GM19240 (cell line): ENCODE measurements at regions not wholly inside any gene's neighbourhood (a gene's known extent, or its start where the extent isn't known, plus 50 kb on each side); places are given as distances from the start of the nearest gene placed in this dataset.
"Not testable (repeated sequence)": the region's sequence is repeated elsewhere in the genome, so short reads cannot be mapped to it uniquely, and the experiment has no call there.

Experiments
- DNase-seq: peaks from one replicate; pipeline ENCODE4 v3.0.0; 2011; ENCODE audit warnings: low spot score; ENCODE audit not compliant: insufficient read length

DNA sequence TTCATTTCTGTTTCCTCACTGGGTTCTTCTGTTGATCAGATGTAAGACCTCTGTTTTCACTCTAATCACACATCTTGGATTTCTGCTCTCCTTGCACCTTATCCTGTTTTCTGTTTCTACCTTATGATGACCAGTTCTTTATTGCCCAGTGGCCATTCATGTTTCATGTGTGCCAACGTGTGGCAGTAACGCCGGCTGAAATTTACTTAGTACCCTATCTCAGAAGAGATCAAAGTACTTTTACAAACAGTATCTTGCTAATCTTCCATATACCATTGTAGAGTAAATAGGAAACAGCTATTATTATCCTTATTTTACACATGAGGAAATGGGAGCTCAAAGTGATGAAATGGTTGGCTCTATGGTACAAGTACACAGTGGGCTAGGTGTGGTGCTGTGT, 74.0 kb downstream of the GATA3 start:
- no peak for DNase-seq

DNA sequence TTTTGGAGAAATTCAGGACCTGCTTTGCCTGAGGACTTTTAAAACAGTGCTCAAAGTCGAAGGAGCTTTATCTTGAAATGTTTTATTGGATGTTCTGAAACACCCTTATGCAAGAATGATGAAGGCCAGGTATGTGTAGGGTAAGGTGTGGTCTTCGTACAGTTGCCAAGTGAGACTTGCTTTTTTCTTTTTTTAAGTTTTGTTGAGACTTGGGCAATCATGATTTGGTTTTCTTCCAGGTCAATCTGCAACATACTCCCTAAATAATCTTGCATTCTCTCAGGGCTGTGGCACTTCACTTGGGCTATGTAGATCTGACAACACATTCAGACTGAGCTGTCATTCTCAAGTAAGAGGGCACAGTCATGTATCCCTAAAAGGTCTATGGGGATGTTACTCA, 75.0 kb downstream of the GATA3 start:
- no peak for DNase-seq

DNA sequence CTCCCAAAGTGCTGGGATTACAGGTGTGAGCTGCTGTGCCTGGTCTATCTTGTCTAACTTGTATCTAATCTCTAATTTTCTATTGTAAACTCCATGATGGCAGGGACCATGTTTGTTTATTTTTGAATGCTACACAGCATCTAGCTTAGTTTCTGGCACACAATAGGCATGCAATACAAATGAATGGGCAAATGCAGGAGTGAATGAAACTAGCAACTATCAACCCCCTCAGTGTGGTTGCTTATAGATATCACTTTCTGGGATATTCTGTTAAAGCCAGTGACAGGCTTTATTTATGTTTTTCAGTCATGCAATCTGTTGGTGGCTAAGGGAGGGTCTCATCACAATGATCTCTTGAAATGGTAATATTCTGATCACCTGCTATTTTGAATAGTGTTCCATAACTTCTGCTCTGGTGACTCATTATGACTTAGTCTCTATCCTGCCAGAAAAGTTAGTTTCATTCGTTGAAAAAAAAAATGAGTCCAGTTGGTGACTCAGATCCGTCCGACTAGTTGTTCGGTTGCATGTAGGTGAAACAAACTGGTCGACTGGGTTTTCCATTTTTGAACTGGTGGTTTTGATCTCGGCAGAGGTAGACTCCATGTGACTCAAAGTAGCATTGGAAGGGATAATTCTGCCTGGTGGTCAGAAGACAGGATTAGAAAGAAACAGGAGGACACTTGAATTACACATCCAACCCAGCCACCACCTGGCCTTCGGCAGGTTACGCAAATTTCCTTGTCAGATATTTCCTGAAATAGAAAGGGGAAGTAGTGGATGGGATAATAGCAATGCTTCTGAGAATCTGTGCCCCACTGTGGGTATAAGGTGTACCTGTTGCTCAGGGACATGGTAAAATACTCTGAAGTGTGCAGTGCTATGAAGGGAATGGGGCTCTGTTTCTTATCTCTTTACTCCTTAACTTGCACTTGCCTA, 76.8 kb downstream of the GATA3 start:
- DNase-seq = no peak

DNA sequence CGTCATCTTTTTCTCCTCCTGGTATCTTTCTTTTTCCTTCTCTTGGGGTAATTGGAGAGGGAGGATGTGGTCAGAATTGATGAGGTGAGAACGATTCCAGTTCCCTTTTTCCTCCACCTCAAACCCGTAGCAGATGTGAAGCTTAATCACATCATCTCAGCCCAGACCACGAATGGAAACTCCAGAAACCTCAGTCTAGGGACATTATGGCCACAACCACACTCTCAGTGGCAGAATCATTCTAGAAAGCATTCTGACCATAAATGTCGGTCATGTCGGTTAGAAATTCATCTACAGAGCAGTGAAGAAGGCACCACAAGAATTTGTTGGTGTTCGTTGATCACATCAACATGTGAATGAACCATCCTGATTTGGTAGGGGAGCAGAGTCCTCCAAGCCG, 78.7 kb downstream of the GATA3 start:
- DNase-seq = peak; percentile 37

DNA sequence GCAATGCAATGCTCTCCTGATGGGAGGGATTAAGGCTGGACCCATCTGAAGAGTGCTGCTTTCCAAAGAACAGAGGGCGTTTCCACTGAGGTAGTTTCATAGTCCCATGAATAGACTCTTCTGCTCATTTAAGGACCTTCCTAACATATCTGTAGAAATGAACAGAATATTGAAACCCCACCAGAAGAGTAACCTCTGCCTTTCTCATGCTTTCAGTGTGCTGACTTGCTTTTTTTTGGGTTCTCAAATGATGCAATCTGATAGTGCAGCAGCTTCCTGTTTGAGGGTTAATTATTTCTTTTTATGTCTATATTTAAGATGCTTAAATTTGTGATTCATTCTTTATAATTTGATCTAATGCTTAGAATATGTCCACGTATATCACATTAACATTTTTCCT, 82.2 kb downstream of the GATA3 start:
- no peak for DNase-seq

DNA sequence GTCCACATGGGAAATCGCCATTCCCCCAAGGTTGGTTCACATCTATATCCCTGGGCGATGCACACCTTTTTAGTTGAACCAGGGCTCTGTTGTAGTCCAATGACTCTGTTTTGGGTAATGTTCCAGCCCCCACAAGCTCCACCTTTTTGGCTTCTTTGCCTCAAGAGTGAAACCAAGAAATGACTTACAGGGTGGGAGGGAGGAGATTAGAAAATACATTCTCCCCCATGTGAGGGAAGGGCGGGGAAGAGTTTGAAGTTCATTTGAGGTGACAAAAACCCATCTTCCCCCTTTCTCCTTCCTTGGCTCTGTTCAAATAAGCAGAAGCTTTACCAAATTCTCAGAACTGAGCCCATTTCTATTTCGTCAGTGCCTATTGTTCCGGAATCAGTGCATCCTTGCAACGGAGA, 82.8 kb downstream of the GATA3 start:
- no peak for DNase-seq

DNA sequence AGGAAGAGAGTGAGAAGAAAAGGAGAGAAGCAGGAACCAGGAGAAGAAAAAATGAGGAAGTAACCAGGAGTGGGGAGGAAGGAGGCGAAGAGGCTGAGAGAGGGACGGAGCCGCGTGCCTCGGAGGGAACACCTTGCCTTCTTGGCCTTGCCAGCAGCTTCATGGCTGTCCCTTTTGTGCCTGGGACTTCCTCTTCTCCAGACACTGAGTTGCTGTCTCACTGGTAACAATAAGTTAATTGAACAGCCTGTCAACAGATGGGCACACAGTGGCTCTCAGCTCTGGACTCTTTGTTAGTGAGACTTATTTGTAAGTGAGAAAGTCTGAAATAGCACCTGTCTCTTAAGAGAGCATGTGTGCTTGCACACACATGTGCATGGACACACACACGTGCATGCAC, 83.2 kb downstream of the GATA3 start:
- DNase-seq = no peak

DNA sequence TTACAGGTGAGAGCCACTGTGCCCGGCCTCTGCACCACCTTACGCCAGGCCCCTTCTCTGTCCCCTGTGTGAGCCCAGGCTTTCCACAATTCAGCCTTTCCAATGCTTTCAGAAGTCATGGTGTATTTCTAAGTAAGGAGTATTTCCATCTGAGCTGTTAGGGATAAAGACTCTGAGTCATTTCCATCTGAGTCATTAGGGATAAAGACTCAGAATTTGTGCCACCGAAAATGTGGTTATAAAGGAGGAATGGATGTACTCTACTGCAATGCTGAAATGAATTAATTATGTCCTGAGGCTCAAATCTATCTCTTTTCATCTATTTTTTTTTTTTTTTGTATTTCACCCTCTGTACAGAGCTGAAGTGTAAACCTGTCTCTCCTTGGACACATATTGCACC, 84.0 kb downstream of the GATA3 start:
- DNase-seq = no peak

DNA sequence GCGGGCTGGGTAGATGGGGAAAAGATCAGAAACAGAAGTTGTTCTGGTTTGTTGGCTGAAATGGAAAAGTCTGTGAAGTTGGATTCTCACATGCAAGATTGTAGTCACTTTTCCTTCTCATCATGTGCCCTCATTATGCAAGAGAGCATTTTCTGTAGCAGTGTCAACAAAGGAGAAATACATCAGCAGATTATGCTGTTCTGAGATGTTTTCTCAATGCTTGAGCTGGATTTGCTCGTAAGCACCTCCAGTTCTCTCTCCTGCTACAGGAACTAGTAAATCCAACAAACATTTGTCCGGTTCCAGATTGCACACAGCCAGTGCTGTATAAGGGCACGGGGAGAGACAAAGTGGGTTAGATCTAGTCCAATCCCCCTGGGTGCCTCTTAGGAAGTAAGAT, 90.0 kb downstream of the GATA3 start:
- DNase-seq = no peak

DNA sequence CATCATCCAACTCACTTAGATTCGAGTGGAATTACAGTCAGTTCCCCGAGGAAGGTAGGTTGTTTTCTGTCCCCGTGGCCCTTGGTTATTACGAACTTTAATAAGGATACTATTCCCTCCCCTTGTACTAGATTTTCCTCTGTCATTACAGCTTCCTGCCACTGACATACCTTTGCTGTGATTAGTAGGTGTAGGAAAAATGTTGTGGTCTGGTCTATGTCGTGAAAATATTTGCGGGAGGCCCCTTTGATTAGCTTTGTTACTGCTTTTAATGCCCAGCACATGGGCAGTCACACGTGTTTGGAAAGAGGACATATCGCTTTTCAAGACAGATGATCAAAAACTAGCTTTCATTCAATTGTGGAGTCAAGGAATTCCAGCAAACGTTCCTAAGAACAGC, 92.2 kb downstream of the GATA3 start:
- DNase-seq = no peak

DNA sequence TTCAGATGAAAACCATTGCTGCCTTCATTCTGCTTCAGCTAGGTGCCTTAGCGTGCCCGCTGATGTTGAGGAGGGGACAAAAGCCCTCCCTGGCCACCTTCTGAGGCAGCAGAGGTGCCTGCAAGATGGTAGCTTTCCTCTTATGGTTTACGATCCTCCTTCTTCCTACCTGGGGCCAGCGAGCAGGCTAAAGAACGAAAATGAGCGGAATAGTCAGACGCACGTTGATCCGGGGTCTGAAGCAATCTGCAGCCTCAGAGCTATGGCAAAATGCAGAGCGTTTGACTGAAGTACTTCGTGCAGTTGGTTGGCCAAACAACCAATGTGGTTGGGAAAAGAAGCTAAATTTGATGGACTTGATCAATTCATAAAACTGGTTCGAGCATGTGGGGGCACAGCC, 95.5 kb downstream of the GATA3 start:
- no peak for DNase-seq

DNA sequence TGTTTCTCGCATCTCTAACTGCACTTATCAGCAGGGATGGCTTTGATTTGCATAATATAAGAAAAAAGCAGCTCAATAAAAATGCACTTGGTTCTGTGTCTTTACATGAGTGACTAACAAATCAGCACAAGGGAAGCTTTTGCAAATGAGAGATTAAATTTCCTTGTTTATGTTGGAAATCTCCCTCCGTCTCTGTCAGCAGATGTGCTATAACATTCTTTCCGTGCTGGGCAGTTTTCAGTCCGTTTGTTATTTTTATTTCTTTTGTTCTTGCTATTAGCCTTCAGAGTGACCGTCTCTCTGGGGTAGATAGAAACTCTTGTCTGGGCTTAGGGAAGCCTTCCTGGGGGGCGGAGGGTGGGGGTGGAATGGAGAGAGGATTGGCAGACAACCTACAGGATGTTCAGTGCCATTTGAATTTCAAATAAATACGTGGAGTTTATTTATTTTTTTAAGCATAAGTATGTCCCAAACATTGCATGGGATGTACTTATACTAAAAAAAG, 96.0 kb downstream of the GATA3 start:
- DNase-seq = no peak

DNA sequence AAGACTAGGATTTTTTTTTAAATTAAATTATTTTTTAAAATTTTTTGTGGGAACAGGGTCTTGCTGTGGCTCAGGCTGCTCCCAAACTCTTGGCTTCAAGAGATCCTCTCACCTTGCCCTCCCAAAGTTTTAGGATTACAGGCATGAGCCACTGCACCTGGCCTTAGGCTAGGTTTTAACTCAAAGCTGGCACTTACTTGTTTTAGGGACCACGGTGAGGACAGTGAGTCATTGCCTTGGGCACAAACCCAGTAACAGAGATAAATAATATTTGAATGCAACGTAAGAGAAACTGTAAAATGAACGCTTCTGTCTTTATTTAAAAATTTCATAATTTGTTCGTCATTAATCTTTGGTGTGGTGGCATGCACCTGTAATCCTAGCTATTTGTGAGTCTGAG, 96.6 kb downstream of the GATA3 start:
- DNase-seq = no peak

DNA sequence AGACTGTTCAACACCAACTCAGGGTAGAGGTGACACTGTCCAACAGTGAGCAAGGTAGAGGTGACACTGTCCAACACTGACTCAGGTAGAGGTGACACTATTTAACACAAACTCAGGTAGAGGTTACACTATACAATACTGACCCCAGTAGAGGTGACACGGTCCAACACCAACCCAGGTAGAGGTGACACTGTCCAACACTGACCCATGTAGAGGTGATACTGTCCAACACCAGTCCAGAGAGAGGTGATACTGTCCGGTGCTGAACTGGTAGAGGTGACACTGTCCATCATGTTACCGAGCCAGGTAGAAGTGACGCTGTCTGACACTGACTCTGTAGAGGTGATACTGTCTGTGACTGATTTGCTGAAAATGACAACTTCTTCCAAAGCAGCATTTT, 102.4 kb downstream of the GATA3 start:
- DNase-seq = no peak

DNA sequence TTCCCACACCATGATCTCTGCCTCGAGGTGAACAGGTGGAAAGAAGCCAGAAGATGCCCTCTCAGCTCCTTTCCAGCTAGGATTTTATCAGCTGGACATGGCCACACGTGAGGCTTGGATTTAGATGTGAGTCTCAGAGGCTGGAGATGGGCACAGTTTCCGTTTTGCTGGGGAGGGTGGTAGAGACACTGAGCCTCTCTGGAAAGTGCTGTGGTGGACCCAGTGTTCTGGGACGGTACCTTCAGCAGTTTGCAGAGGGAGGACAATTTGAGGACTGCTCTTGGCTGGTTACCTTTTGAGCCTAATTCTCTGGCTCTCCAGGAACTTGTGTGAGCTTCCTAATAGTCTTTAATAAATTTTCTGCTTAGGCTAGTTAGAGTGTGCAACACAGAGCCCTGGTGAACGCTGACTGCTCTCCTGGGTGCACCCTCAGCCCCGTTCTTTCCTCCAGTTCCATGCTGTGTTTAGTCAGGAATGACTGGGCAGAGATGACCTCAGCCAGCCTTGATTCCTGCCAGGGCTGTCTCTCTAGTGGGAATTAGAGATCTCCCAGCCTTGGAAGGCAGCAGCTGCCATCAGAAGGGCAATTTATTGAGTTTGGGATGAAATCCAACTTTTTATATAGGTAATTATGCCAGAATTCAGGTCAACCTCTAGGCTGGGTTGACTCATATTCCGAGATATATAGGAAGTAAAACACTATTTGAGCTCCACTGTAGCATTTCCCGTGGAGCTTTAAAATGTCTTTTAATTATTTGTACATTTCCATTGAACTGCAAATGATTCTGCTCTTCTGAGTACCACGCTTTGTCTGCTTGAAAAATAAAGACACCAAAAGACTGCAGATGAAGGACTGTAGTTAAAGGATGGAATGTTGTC, 103.9 kb downstream of the GATA3 start:
- no peak for DNase-seq

DNA sequence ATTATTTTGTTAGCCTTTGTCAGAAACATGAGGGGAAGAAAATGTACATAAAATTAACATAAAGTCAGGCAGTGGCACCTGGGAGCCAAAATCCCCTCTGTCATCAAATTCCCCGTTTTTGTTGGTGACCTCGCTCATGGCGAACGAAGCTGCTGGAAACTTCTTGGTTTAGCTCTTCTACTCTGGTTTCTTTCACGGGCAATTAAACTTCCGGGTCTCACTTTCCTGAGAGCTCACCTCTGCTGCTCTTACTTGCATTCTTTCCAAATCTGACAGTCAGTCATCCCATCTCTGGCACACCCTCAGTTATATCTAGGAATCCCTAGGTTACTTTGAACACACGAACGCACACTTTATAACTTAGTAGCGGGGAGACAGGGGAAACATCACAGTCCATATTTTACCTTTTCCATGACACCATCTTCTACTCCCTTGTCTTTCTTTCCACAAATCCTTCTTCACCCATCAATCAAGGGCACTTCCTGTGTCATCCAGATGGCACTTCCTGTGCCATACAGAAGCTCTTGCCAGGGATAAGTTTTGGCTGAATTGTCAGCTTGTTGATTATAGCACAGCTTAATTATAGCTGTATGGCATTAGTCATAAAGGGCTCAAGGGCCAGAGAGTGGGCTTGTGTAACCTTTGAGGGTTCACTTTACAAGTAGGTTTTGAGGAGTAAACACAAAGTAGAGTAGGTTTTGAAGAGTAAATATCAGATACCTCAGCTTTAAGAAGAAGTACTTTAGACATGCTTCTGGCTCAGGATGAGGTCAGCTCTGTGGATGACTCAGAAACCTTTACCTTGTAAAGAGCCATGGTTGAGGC, 105.1 kb downstream of the GATA3 start:
- no peak for DNase-seq

DNA sequence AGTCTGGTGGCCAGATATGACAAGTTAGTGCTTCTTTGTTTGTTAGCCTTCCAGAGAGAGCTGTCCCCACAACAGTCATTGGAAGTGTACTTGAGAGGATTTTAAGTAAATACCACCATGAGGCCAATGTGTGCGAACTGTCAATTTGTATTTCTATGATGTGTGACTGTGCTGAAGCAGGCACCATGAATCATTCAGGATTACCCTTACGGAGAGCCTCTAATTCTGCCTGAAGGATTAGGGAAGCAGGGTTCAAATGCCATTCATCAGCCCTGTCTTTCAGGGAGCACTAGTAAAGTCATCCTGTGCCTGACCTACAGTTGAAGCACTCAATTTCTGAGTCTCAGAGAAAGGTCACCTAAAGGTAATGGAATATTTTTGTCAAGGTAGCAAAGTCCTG, 109.3 kb downstream of the GATA3 start:
- no peak for DNase-seq

DNA sequence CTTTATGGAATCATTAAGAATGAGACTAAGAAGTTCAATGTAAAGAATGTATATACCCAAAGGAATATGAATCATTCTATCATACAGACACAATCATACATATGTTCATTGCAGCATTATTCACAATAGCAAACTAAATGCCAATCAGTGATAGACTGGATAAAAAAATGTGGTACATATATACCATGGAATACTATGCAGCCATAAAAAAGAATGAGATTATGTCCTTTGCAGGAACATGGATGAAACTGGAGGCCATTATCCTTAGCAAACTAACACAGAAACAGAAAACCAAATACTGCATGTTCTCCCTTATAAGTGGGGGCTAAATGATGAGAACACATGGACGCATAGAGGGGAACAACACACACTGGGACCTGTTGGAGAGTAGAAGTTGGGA, 110.2 kb downstream of the GATA3 start:
- not testable (repeated sequence) for DNase-seq

DNA sequence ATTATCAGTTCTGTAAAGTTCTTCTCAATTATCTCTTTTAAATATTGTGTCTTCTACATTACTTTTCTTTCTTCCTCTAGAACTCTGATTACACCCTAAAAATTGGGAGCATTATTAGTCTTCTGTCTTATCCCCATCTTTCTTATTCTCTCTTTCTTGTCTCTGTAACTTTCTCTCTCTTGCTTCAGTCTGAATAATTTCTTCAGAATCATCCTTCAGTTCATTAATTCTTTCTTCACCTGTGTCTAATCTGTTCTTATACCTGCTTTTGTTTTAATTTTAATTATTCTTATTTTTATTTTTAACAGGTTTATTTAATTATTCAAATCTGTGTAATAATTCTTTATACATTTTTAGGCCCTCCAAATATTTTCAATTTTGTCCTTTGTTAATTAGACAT, 114.3 kb downstream of the GATA3 start:
- no peak for DNase-seq

DNA sequence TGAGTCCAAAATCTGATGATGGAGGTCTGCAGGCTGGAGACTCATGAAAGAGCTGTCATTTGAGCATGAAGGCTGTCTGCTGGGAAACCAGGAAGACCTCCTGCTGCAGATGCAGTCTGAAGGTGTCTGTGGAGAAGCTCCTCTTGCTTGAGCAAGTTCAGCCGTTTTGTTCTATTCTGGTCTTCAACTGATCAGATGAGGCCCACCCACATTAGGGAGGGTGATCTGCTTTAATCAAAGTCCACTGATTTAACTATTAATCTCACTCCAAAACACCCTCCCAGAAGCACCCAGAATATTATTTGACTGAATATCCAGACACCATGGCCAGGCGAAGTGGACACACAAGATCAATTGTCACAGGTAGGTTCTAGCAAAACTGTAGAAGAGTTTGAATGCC, 116.5 kb downstream of the GATA3 start:
- no peak for DNase-seq

DNA sequence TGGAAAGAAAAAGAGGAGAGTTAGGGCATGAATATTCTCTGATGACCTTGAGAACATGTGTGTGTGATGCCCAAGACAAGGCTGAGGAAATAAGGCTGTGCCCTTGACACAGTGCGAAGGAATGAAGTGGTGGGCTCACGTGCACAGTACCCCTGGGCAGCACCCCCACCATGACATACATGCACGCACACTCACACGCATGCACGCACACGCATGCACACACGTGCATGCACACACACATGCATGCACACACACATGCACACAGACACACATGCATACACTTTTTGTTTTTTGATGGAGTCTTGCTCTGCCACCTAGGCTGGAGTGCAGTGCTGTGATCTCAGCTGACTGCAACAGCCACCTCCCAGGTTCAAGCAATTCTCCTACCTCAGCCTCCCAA, 118.1 kb downstream of the GATA3 start:
- no peak for DNase-seq
